Prostate gland (tissue), 2 donors: ENCODE measurements at regions not wholly inside any gene's neighbourhood (a gene's known extent, or its start where the extent isn't known, plus 50 kb on each side); places are given as distances from the start of the nearest gene placed in this dataset.

Experiments used
- POLR2A ChIP-seq: fragments of 450-650 bp; IDR thresholded peaks from one replicate; pipeline ENCODE4 v1.6.1; 2016; ENCODE audit warnings: antibody characterized with exemption, mild to moderate bottlenecking
- TF ChIP-seq, protein P1 (sequence below), 4 experiments: fragments of 200-600 bp in 2 of 4; fragments of 450-650 bp in 2 of 4; sonication (generic) in 2 of 4; IDR thresholded peaks; 1 replicate in 3 of 4; 2 replicates in 1 of 4; pipeline ENCODE4 v1.5.1; 2016 to 2019; ENCODE audit warnings: antibody characterized with exemption in 4 of 4, mild to moderate bottlenecking in 2 of 4, moderate library complexity in 2 of 4

DNA sequence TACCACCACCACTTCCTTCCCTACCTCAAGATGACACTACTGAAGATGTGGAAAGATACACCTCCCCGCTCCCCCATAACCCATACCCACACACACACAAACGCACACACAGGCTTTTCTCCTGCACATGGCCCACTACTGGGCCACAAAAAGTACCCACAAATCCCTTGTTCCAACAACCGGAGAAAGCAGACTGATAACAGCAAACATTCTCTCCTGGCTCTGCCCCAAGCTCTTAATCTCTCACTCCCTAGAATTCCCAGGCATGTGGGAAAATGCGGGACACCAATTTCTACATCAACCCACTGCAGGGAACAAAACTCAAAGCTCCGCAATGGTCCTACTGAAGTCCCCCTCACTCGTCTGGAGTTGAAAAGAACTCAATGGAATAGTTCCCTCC lies 611.0 kb upstream of the KLF4 start:
- no peak for TF ChIP-seq POLR2A
- TF ChIP-seq, protein P1, sequence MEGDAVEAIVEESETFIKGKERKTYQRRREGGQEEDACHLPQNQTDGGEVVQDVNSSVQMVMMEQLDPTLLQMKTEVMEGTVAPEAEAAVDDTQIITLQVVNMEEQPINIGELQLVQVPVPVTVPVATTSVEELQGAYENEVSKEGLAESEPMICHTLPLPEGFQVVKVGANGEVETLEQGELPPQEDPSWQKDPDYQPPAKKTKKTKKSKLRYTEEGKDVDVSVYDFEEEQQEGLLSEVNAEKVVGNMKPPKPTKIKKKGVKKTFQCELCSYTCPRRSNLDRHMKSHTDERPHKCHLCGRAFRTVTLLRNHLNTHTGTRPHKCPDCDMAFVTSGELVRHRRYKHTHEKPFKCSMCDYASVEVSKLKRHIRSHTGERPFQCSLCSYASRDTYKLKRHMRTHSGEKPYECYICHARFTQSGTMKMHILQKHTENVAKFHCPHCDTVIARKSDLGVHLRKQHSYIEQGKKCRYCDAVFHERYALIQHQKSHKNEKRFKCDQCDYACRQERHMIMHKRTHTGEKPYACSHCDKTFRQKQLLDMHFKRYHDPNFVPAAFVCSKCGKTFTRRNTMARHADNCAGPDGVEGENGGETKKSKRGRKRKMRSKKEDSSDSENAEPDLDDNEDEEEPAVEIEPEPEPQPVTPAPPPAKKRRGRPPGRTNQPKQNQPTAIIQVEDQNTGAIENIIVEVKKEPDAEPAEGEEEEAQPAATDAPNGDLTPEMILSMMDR (IDR thresholded peaks at IDR 0.05) = no peak
